Keratinocyte (primary cell): ENCODE measurements at regions not wholly inside any gene's neighbourhood (a gene's known extent, or its start where the extent isn't known, plus 50 kb on each side); places are given as distances from the start of the nearest gene placed in this dataset.

Experiments used
- CTCF ChIP-seq, 3 experiments: IDR thresholded peaks in 1 of 3; conservative IDR thresholded peaks in 1 of 3; optimal IDR thresholded peaks in 1 of 3; 2 replicates in 2 of 3; 3 replicates in 1 of 3; pipeline versions ENCODE3 to v1.5.1; 2011; ENCODE audit warnings: low read length in 3 of 3, mild to moderate bottlenecking in 3 of 3, moderate library complexity in 2 of 3, control low read depth in 1 of 3, inconsistent platforms in 1 of 3; ENCODE audit not compliant: insufficient read depth in 2 of 3; ENCODE audit errors: extremely low read depth in 1 of 3
- EZH2 ChIP-seq: IDR thresholded peaks from one replicate; pipeline ENCODE4 v1.6.1; 2012; ENCODE audit warnings: inconsistent platforms, mild to moderate bottlenecking, low read length, moderate library complexity

- TF ChIP-seq CTCF (optimal IDR thresholded peaks at IDR 0.05 in 1 of 3, IDR thresholded peaks at IDR 0.05 in 1 of 3, conservative IDR thresholded peaks at IDR 0.05 in 1 of 3; ENCODE audit: extremely low read depth in 1 of 3, insufficient read depth in 2 of 3, low read length in 3 of 3): no peak
- TF ChIP-seq EZH2: no peak
Observed at GRCh38 chr20:60888771-60889170, 363.3 kb upstream of the CDH4 start.
